Stimulated activated memory B cell treated with anti-CD40 and anti-IgM and Interleukin-4, amounts not matched to agents 10 μg/mL and 1 μg/mL and 100 μg/mL, for 72 hours (primary cell): ENCODE measurements at regions not wholly inside any gene's neighbourhood (a gene's known extent, or its start where the extent isn't known, plus 50 kb on each side); places are given as distances from the start of the nearest gene placed in this dataset.
"Not testable (repeated sequence)": the region's sequence is repeated elsewhere in the genome, so short reads cannot be mapped to it uniquely, and the experiment has no call there.

Experiments used
- ATAC-seq: fragments of 150-1000 bp; cut with Tn5 transposase; 2 replicates; pipeline ENCODE4 v1.10.0; 2021
- H3K27ac Mint-ChIP-seq: one replicate; pipeline ENCODE4 v1.8.0; 2022; ENCODE audit warnings: mild to moderate bottlenecking, mixed read lengths
- H3K27me3 Mint-ChIP-seq: one replicate; pipeline ENCODE4 v1.8.0; 2022; ENCODE audit warnings: mixed read lengths
- H3K36me3 Mint-ChIP-seq: one replicate; pipeline ENCODE4 v1.8.0; 2022; ENCODE audit warnings: mixed read lengths
- H3K4me1 Mint-ChIP-seq: one replicate; pipeline ENCODE4 v1.8.0; 2022; ENCODE audit warnings: mixed read lengths
- H3K4me3 Mint-ChIP-seq: one replicate; pipeline ENCODE4 v1.8.0; 2022; ENCODE audit warnings: mild to moderate bottlenecking, moderate library complexity, mixed read lengths
- H3K9me3 Mint-ChIP-seq: one replicate; pipeline ENCODE4 v1.8.0; 2022; ENCODE audit warnings: mixed read lengths

- Mint-ChIP-seq H3K4me3 (no peak overlapping the region), H3K9me3 (no peaks in the 10 kb centered on the region), H3K4me1 (no peaks in the 10 kb centered on the region), H3K36me3 (no peaks in the 10 kb centered on the region), H3K27me3 (no peaks in the 10 kb centered on the region), H3K27ac (no peak overlapping the region)
- no peak for ATAC-seq
Observed at GRCh38 chr1:213539464-213539863, 448.3 kb upstream of the PROX1 start.

GRCh38 chr1:213541641-213542040 lies 446.1 kb upstream of the PROX1 start:
- no peaks in the 10 kb centered on the region for H3K4me1 Mint-ChIP-seq
- H3K36me3 Mint-ChIP-seq = no peaks in the 10 kb centered on the region

GRCh38 chr1:213545181-213545580 lies 442.6 kb upstream of the PROX1 start:
- H3K4me1 Mint-ChIP-seq, H3K9me3 Mint-ChIP-seq, H3K27me3 Mint-ChIP-seq, ATAC-seq, H3K36me3 Mint-ChIP-seq, H3K4me3 Mint-ChIP-seq, H3K27ac Mint-ChIP-seq: not testable (repeated sequence)

More at GRCh38 chr1:213541641-213542040, 446.1 kb upstream of the PROX1 start:
- Mint-ChIP-seq H3K4me3 (no peak overlapping the region), H3K27ac (no peak overlapping the region), H3K9me3 (no peaks in the 10 kb centered on the region), H3K27me3 (no peaks in the 10 kb centered on the region)
- ATAC-seq = no peak

GRCh38 chr1:213549982-213550381 lies 437.8 kb upstream of the PROX1 start:
- no peaks in the 10 kb centered on the region for H3K27me3 Mint-ChIP-seq
- H3K4me1 Mint-ChIP-seq = no peaks in the 10 kb centered on the region
- no peak overlapping the region for H3K27ac Mint-ChIP-seq
- H3K9me3 Mint-ChIP-seq = peaks cover 3% of the 10 kb centered on the region
- no peak for ATAC-seq
- H3K36me3 Mint-ChIP-seq = no peaks in the 10 kb centered on the region
- no peak overlapping the region for H3K4me3 Mint-ChIP-seq

GRCh38 chr1:213550804-213551203 lies 437.0 kb upstream of the PROX1 start:
- Mint-ChIP-seq H3K9me3 (peaks cover 3% of the 10 kb centered on the region), H3K27me3 (no peaks in the 10 kb centered on the region), H3K36me3 (no peaks in the 10 kb centered on the region), H3K27ac (no peak overlapping the region), H3K4me3 (no peak overlapping the region), H3K4me1 (no peaks in the 10 kb centered on the region)
- no peak for ATAC-seq

- Mint-ChIP-seq H3K4me1 (no peaks in the 10 kb centered on the region), H3K4me3 (no peak overlapping the region), H3K9me3 (peaks cover 3% of the 10 kb centered on the region), H3K27ac (no peak overlapping the region), H3K36me3 (no peaks in the 10 kb centered on the region), H3K27me3 (no peaks in the 10 kb centered on the region)
- no peak for ATAC-seq
Observed at GRCh38 chr1:213552045-213552444, 435.7 kb upstream of the PROX1 start.

- H3K4me3 Mint-ChIP-seq = no peak overlapping the region
- no peaks in the 10 kb centered on the region for H3K36me3 Mint-ChIP-seq
- ATAC-seq = no peak
- H3K4me1 Mint-ChIP-seq = no peaks in the 10 kb centered on the region
- H3K27me3 Mint-ChIP-seq = no peaks in the 10 kb centered on the region
- H3K9me3 Mint-ChIP-seq = peaks cover 5% of the 10 kb centered on the region
- H3K27ac Mint-ChIP-seq = no peak overlapping the region
Observed at GRCh38 chr1:213560226-213560625, 427.5 kb upstream of the PROX1 start.

GRCh38 chr1:213561870-213562269 lies 425.9 kb upstream of the PROX1 start:
- H3K4me1 Mint-ChIP-seq = no peaks in the 10 kb centered on the region
- H3K27me3 Mint-ChIP-seq = no peaks in the 10 kb centered on the region
- H3K9me3 Mint-ChIP-seq = peaks cover 8% of the 10 kb centered on the region
- H3K4me3 Mint-ChIP-seq = no peak overlapping the region
- H3K36me3 Mint-ChIP-seq = peaks cover 4% of the 10 kb centered on the region
- no peak overlapping the region for H3K27ac Mint-ChIP-seq
- no peak for ATAC-seq

GRCh38 chr1:213564215-213564659 lies 423.5 kb upstream of the PROX1 start:
- Mint-ChIP-seq H3K4me1 (no peaks in the 10 kb centered on the region), H3K27ac (no peak overlapping the region), H3K27me3 (no peaks in the 10 kb centered on the region), H3K4me3 (no peak overlapping the region), H3K9me3 (peaks cover 11% of the 10 kb centered on the region), H3K36me3 (peaks cover 4% of the 10 kb centered on the region)
- no peak for ATAC-seq

GRCh38 chr1:213568929-213569815 lies 418.6 kb upstream of the PROX1 start:
- Mint-ChIP-seq H3K9me3 (peaks cover 6% of the 10 kb centered on the region), H3K4me1 (no peaks in the 10 kb centered on the region), H3K27me3 (peaks cover 14% of the 10 kb centered on the region), H3K27ac (no peak overlapping the region), H3K36me3 (peaks cover 4% of the 10 kb centered on the region), H3K4me3 (no peak overlapping the region)
- ATAC-seq = no peak

- peaks cover 4% of the 10 kb centered on the region for H3K36me3 Mint-ChIP-seq
Observed at GRCh38 chr1:213569816-213570150, 418.0 kb upstream of the PROX1 start.

GRCh38 chr1:213570487-213570886 lies 417.3 kb upstream of the PROX1 start:
- no peak for ATAC-seq
- Mint-ChIP-seq H3K9me3 (peaks cover 6% of the 10 kb centered on the region), H3K27ac (no peak overlapping the region), H3K4me3 (no peak overlapping the region), H3K36me3 (peaks cover 4% of the 10 kb centered on the region), H3K27me3 (peaks cover 14% of the 10 kb centered on the region), H3K4me1 (no peaks in the 10 kb centered on the region)

More at GRCh38 chr1:213569816-213570150, 418.0 kb upstream of the PROX1 start:
- Mint-ChIP-seq H3K27ac (no peak overlapping the region), H3K4me1 (no peaks in the 10 kb centered on the region), H3K9me3 (peaks cover 6% of the 10 kb centered on the region), H3K4me3 (no peak overlapping the region), H3K27me3 (peaks cover 14% of the 10 kb centered on the region)
- ATAC-seq = no peak

GRCh38 chr1:213571419-213571818 lies 416.4 kb upstream of the PROX1 start:
- H3K4me1 Mint-ChIP-seq = no peaks in the 10 kb centered on the region
- H3K9me3 Mint-ChIP-seq = peaks cover 5% of the 10 kb centered on the region
- peaks cover 14% of the 10 kb centered on the region for H3K27me3 Mint-ChIP-seq
- H3K27ac Mint-ChIP-seq = no peak overlapping the region
- H3K4me3 Mint-ChIP-seq = no peak overlapping the region
- peaks cover 3% of the 10 kb centered on the region for H3K36me3 Mint-ChIP-seq
- ATAC-seq = no peak

GRCh38 chr1:213571843-213572242 lies 415.9 kb upstream of the PROX1 start:
- peaks cover 14% of the 10 kb centered on the region for H3K27me3 Mint-ChIP-seq
- ATAC-seq = no peak
- no peak overlapping the region for H3K4me3 Mint-ChIP-seq
- peaks cover 3% of the 10 kb centered on the region for H3K9me3 Mint-ChIP-seq
- no peaks in the 10 kb centered on the region for H3K36me3 Mint-ChIP-seq
- H3K27ac Mint-ChIP-seq = no peak overlapping the region
- H3K4me1 Mint-ChIP-seq = no peaks in the 10 kb centered on the region

GRCh38 chr1:213572912-213573647 lies 414.7 kb upstream of the PROX1 start:
- Mint-ChIP-seq H3K36me3 (no peaks in the 10 kb centered on the region), H3K4me1 (no peaks in the 10 kb centered on the region), H3K4me3 (no peak overlapping the region), H3K27ac (no peak overlapping the region), H3K27me3 (peaks cover 14% of the 10 kb centered on the region), H3K9me3 (peaks cover 7% of the 10 kb centered on the region)
- ATAC-seq = no peak

- H3K4me3 Mint-ChIP-seq = no peak overlapping the region
- no peaks in the 10 kb centered on the region for H3K4me1 Mint-ChIP-seq
- no peak overlapping the region for H3K27ac Mint-ChIP-seq
- peaks cover 7% of the 10 kb centered on the region for H3K9me3 Mint-ChIP-seq
- peaks cover 14% of the 10 kb centered on the region for H3K27me3 Mint-ChIP-seq
- H3K36me3 Mint-ChIP-seq = no peaks in the 10 kb centered on the region
- no peak for ATAC-seq
Observed at GRCh38 chr1:213573648-213574009, 414.1 kb upstream of the PROX1 start.
